ENCODE measurements at regions not wholly inside any gene's neighbourhood (a gene's known extent, or its start where the extent isn't known, plus 50 kb on each side); places are given as distances from the start of the nearest gene placed in this dataset.
"Not testable (repeated sequence)": the region's sequence is repeated elsewhere in the genome, so short reads cannot be mapped to it uniquely, and the experiment has no call there.

GRCh38 chr13:59292240-59292639 is 871.5 kb downstream of the DIAPH3 start:
- DNase-seq (ENCODE audit: low spot score) = not testable (repeated sequence)

GRCh38 chr13:59299584-59299983 is 864.1 kb downstream of the DIAPH3 start:
- DNase-seq (ENCODE audit: low spot score) = no peak

- no peak for DNase-seq (ENCODE audit: low spot score)
Observed at GRCh38 chr13:59300355-59301173, 863.2 kb downstream of the DIAPH3 start.

- DNase-seq (ENCODE audit: low spot score) = no peak
Observed at GRCh38 chr13:59301174-59301567, 862.6 kb downstream of the DIAPH3 start.

GRCh38 chr13:59303433-59303832 is 860.3 kb downstream of the DIAPH3 start:
- DNase-seq (ENCODE audit: low spot score) = no peak

GRCh38 chr13:59304596-59304995 is 859.1 kb downstream of the DIAPH3 start:
- DNase-seq (ENCODE audit: low spot score) = no peak

- no peak for DNase-seq (ENCODE audit: low spot score)
Observed at GRCh38 chr13:59305896-59306295, 857.8 kb downstream of the DIAPH3 start.

GRCh38 chr13:59312776-59313175 is 851.0 kb downstream of the DIAPH3 start:
- DNase-seq (ENCODE audit: low spot score) = no peak

GRCh38 chr13:59318320-59318930 is 845.3 kb downstream of the DIAPH3 start:
- peak; percentile 61 for DNase-seq (ENCODE audit: low spot score)

- no peak for DNase-seq (ENCODE audit: low spot score)
Observed at GRCh38 chr13:59319276-59319675, 844.5 kb downstream of the DIAPH3 start.

GRCh38 chr13:59320021-59320420 is 843.7 kb downstream of the DIAPH3 start:
- DNase-seq (ENCODE audit: low spot score) = no peak

- not testable (repeated sequence) for DNase-seq (ENCODE audit: low spot score)
Observed at GRCh38 chr13:59324401-59324800, 839.3 kb downstream of the DIAPH3 start.

GRCh38 chr13:59326717-59327116 is 837.0 kb downstream of the DIAPH3 start:
- DNase-seq (ENCODE audit: low spot score) = no peak

- DNase-seq (ENCODE audit: low spot score) = no peak
Observed at GRCh38 chr13:59330764-59331163, 833.0 kb downstream of the DIAPH3 start.

- no peak for DNase-seq (ENCODE audit: low spot score)
Observed at GRCh38 chr13:59332966-59333365, 830.8 kb downstream of the DIAPH3 start.

GRCh38 chr13:59337070-59337469 is 826.7 kb downstream of the DIAPH3 start:
- DNase-seq (ENCODE audit: low spot score) = no peak

- DNase-seq (ENCODE audit: low spot score) = no peak
Observed at GRCh38 chr13:59340151-59340550, 823.6 kb downstream of the DIAPH3 start.

- DNase-seq (ENCODE audit: low spot score) = no peak
Observed at GRCh38 chr13:59340581-59340980, 823.1 kb downstream of the DIAPH3 start.

GRCh38 chr13:59342400-59342799 is 821.3 kb downstream of the DIAPH3 start:
- DNase-seq (ENCODE audit: low spot score) = no peak

- DNase-seq (ENCODE audit: low spot score) = no peak
Observed at GRCh38 chr13:59343132-59343531, 820.6 kb downstream of the DIAPH3 start.

GRCh38 chr13:59343993-59344822 is 819.5 kb downstream of the DIAPH3 start:
- no peak for DNase-seq (ENCODE audit: low spot score)

- DNase-seq (ENCODE audit: low spot score) = no peak
Observed at GRCh38 chr13:59345311-59345710, 818.4 kb downstream of the DIAPH3 start.

All from ureter (tissue), 1 donor.